GM23338 (cell line): ENCODE measurements at regions not wholly inside any gene's neighbourhood (a gene's known extent, or its start where the extent isn't known, plus 50 kb on each side); places are given as distances from the start of the nearest gene placed in this dataset.

ENCODE experiments used
- ATAC-seq: fragments of 200-7000 bp; cut with Tn5 transposase; 3 replicates; pipeline ENCODE4 v1.9.1; 2020
- DNase-seq: peaks from one replicate; pipeline ENCODE4 v3.0.0-alpha.2; 2015; ENCODE audit warnings: low spot score
- H2AFZ ChIP-seq: fragments of 200-600 bp; sonication (generic); 2 replicates; pipeline ENCODE4 v1.8.0; 2016; ENCODE audit warnings: antibody characterized with exemption, mild to moderate bottlenecking, moderate library complexity
- H3F3A ChIP-seq: fragments of 200-600 bp; sonication (generic); replicated peaks from 2 replicates; pipeline ENCODE4 v1.8.0; 2017; ENCODE audit warnings: antibody characterized with exemption, mixed run types, low read depth
- H3K27ac ChIP-seq: fragments of 200-600 bp; sonication (generic); 2 replicates; pipeline ENCODE4 v1.6.1; 2016; ENCODE audit warnings: low read depth
- H3K27me3 ChIP-seq: fragments of 200-600 bp; sonication (generic); 2 replicates; pipeline ENCODE4 v1.8.0; 2016; ENCODE audit warnings: mild to moderate bottlenecking, mixed run types, moderate library complexity; ENCODE audit not compliant: insufficient read depth
- H3K36me3 ChIP-seq: fragments of 200-600 bp; sonication (generic); 2 replicates; pipeline ENCODE4 v1.8.0; 2016; ENCODE audit warnings: mild to moderate bottlenecking; ENCODE audit not compliant: insufficient read depth
- H3K4me1 ChIP-seq: fragments of 200-600 bp; sonication (generic); 2 replicates; pipeline ENCODE4 v1.8.0; 2016; ENCODE audit warnings: mild to moderate bottlenecking, moderate library complexity; ENCODE audit not compliant: insufficient read depth
- H3K4me2 ChIP-seq: fragments of 200-600 bp; sonication (generic); 2 replicates; pipeline ENCODE4 v1.7.1; 2017; ENCODE audit warnings: mixed run types
- H3K4me3 ChIP-seq: fragments of 200-600 bp; sonication (generic); 2 replicates; pipeline ENCODE4 v1.6.1; 2016; ENCODE audit warnings: mixed run types
- H3K79me2 ChIP-seq: fragments of 200-600 bp; sonication (generic); replicated peaks from 2 replicates; pipeline ENCODE4 v1.8.0; 2017; ENCODE audit warnings: mild to moderate bottlenecking; ENCODE audit not compliant: insufficient read depth
- H3K9me2 ChIP-seq: fragments of 200-600 bp; sonication (generic); 2 replicates; pipeline ENCODE4 v1.8.0; 2017; ENCODE audit not compliant: insufficient read depth
- H4K20me1 ChIP-seq: fragments of 200-600 bp; sonication (generic); replicated peaks from 2 replicates; pipeline ENCODE4 v1.8.0; 2017; ENCODE audit warnings: mild to moderate bottlenecking; ENCODE audit not compliant: insufficient read depth
- H3K27ac Mint-ChIP-seq: 2 replicates; pipeline ENCODE4 v1.8.0; 2020; ENCODE audit warnings: inconsistent platforms, mild to moderate bottlenecking, moderate library complexity, mixed read lengths
- H3K27me3 Mint-ChIP-seq: 3 replicates; pipeline ENCODE4 v1.8.0; 2022; ENCODE audit warnings: low read depth, mild to moderate bottlenecking, moderate library complexity, mixed read lengths, inconsistent platforms; ENCODE audit not compliant: insufficient read depth, poor library complexity
- H3K36me3 Mint-ChIP-seq: 3 replicates; pipeline ENCODE4 v1.8.0; 2021; ENCODE audit warnings: low read depth, mild to moderate bottlenecking, inconsistent platforms, moderate library complexity, mixed read lengths
- H3K4me1 Mint-ChIP-seq: 3 replicates; pipeline ENCODE4 v1.8.0; 2020; ENCODE audit warnings: mild to moderate bottlenecking, inconsistent platforms, mixed read lengths
- H3K4me3 Mint-ChIP-seq: 3 replicates; pipeline ENCODE4 v1.8.0; 2021; ENCODE audit warnings: moderate library complexity, mild to moderate bottlenecking, inconsistent platforms, mixed read lengths
- H3K9me3 Mint-ChIP-seq: 3 replicates; pipeline ENCODE4 v1.8.0; 2020; ENCODE audit warnings: moderate library complexity, mild to moderate bottlenecking, inconsistent platforms, mixed read lengths
- CREB1 ChIP-seq: fragments of 250-450 bp; sonication (Bioruptor Pico); IDR thresholded peaks from 2 replicates; pipeline ENCODE4 v1.5.0; 2020; ENCODE audit warnings: low read depth, mild to moderate bottlenecking, moderate library complexity
- EZH2 ChIP-seq: fragments of 200-600 bp; sonication (generic); IDR thresholded peaks from one replicate; pipeline ENCODE4 v1.8.0; 2017; ENCODE audit warnings: antibody characterized with exemption, mild to moderate bottlenecking, low read depth; ENCODE audit not compliant: unreplicated experiment
- EZH2phosphoT487 ChIP-seq: fragments of 200-600 bp; sonication (generic); IDR thresholded peaks from one replicate; pipeline ENCODE4 v1.8.1; 2018; ENCODE audit warnings: antibody characterized with exemption; ENCODE audit not compliant: unreplicated experiment
- JUNB ChIP-seq: IDR thresholded peaks from one replicate; pipeline ENCODE4 v1.6.1; 2016; ENCODE audit warnings: antibody characterized with exemption; ENCODE audit not compliant: unreplicated experiment
- NANOG ChIP-seq: IDR thresholded peaks from 2 replicates; pipeline ENCODE4 v1.6.1; 2016; ENCODE audit warnings: antibody characterized with exemption, borderline replicate concordance
- POLR2AphosphoS5 ChIP-seq: IDR thresholded peaks from 2 replicates; pipeline ENCODE4 v1.6.1; 2016; ENCODE audit warnings: antibody characterized with exemption, low read depth
- STAT1 ChIP-seq: IDR thresholded peaks from one replicate; pipeline ENCODE4 v1.6.1; 2016; ENCODE audit warnings: antibody characterized with exemption; ENCODE audit not compliant: unreplicated experiment
- ZNF114 ChIP-seq: fragments of 250-450 bp; sonication (Bioruptor Pico); IDR thresholded peaks from 2 replicates; pipeline ENCODE4 v1.5.0; 2020; ENCODE audit warnings: mild to moderate bottlenecking, moderate library complexity
- ZNF331 ChIP-seq: fragments of 250-450 bp; sonication (Bioruptor Pico); IDR thresholded peaks from 2 replicates; pipeline ENCODE4 v1.5.0; 2020; ENCODE audit warnings: low read depth, mild to moderate bottlenecking, moderate library complexity
- TF ChIP-seq, protein P1 (sequence below): IDR thresholded peaks from 2 replicates; pipeline ENCODE4 v1.6.1; 2016; ENCODE audit warnings: antibody characterized with exemption
- TF ChIP-seq, protein P2 (sequence below): IDR thresholded peaks from one replicate; pipeline ENCODE4 v1.6.1; 2018; ENCODE audit warnings: antibody characterized with exemption; ENCODE audit not compliant: unreplicated experiment
- TF ChIP-seq, protein P3 (sequence below), 2 experiments: fragments of 200-600 bp in 1 of 2; sonication (generic) in 1 of 2; conservative IDR thresholded peaks; 2 replicates each; pipeline versions ENCODE4 v1.5.1 to v1.6.1; 2016 to 2017; ENCODE audit warnings: antibody characterized with exemption in 2 of 2, low read depth in 2 of 2, mild to moderate bottlenecking in 2 of 2, moderate library complexity in 1 of 2
- TF ChIP-seq, protein P4 (sequence below): fragments of 250-450 bp; sonication (Bioruptor Pico); IDR thresholded peaks from 2 replicates; pipeline ENCODE4 v1.5.0; 2020; ENCODE audit warnings: mild to moderate bottlenecking, moderate library complexity

DNA sequence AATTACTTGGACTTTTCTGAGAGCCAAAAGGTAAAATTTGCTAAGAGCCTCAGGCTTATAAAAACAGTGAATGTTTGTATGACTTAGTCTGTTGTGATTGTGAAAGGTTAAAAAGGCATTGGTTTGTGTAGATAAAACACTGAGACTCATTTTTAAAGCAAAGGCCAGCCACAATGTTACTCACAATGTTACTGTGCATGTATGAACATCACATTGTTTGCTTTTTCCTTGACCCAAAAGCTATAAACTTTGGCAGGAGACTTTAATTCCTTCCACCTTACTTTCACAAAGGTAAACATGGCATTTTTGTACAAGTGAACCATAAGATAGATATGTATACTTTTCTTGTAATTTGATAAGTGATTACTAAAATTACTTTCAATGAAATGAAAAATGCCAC, 70.5 kb downstream of the NPAP1 start (continued):
- TF ChIP-seq NANOG (no peak), POLR2AphosphoS5 (no peak), STAT1 (no peak)

DNA sequence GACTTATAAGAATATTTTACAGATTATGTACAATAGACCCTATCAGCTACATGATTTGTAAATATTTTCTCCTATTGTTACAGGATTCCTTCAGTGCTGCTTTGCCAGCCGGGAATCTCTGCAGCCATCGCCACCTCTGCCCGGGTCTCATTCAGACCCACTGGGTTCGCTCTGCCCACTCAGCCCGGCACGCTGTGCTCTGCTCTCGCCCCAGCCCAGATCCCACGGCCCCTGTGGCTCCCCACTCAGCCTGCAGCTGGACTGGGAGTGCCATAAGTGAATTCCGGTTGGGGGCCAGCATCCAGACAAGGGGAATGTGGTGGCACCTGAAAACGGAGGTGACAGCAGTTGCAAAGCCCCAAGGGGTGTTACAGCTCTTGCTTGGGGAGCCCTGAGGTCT, 71.8 kb downstream of the NPAP1 start:
- peaks cover 19% of the 10 kb centered on the region; the same call in 2 of the 3 replicates for H3K36me3 Mint-ChIP-seq
- Histone ChIP-seq H3K4me2 (no peak overlapping the region), H3K27me3 (no peaks in the 10 kb centered on the region), H3K4me1 (no peaks in the 10 kb centered on the region; the same call in 1 of the 2 replicates), H3K27ac (no peak overlapping the region), H4K20me1 (no peaks in the 10 kb centered on the region), H2AFZ (no peak overlapping the region), H3F3A (no peaks in the 10 kb centered on the region), H3K4me3 (no peak overlapping the region), H3K9me2 (no peaks in the 10 kb centered on the region), H3K79me2 (no peaks in the 10 kb centered on the region), H3K36me3 (no peaks in the 10 kb centered on the region)
- H3K27me3 Mint-ChIP-seq, result peaks cover 5% of the 10 kb centered on the region
- DNase-seq, result no peak
- ATAC-seq, result no peak
- H3K4me3 Mint-ChIP-seq, result no peak overlapping the region
- peaks cover 2% of the 10 kb centered on the region; the same call in 2 of the 3 replicates for H3K4me1 Mint-ChIP-seq
- TF ChIP-seq JUNB (no peak), EZH2 (no peak), ZNF331 (CRISPR knock-in tag) (no peak), NANOG (no peak), STAT1 (no peak), EZH2phosphoT487 (no peak), POLR2AphosphoS5 (no peak), ZNF114 (CRISPR knock-in tag) (no peak), CREB1 (no peak)
- TF ChIP-seq, protein P1, sequence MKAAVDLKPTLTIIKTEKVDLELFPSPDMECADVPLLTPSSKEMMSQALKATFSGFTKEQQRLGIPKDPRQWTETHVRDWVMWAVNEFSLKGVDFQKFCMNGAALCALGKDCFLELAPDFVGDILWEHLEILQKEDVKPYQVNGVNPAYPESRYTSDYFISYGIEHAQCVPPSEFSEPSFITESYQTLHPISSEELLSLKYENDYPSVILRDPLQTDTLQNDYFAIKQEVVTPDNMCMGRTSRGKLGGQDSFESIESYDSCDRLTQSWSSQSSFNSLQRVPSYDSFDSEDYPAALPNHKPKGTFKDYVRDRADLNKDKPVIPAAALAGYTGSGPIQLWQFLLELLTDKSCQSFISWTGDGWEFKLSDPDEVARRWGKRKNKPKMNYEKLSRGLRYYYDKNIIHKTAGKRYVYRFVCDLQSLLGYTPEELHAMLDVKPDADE, result no peak
- TF ChIP-seq, protein P2, sequence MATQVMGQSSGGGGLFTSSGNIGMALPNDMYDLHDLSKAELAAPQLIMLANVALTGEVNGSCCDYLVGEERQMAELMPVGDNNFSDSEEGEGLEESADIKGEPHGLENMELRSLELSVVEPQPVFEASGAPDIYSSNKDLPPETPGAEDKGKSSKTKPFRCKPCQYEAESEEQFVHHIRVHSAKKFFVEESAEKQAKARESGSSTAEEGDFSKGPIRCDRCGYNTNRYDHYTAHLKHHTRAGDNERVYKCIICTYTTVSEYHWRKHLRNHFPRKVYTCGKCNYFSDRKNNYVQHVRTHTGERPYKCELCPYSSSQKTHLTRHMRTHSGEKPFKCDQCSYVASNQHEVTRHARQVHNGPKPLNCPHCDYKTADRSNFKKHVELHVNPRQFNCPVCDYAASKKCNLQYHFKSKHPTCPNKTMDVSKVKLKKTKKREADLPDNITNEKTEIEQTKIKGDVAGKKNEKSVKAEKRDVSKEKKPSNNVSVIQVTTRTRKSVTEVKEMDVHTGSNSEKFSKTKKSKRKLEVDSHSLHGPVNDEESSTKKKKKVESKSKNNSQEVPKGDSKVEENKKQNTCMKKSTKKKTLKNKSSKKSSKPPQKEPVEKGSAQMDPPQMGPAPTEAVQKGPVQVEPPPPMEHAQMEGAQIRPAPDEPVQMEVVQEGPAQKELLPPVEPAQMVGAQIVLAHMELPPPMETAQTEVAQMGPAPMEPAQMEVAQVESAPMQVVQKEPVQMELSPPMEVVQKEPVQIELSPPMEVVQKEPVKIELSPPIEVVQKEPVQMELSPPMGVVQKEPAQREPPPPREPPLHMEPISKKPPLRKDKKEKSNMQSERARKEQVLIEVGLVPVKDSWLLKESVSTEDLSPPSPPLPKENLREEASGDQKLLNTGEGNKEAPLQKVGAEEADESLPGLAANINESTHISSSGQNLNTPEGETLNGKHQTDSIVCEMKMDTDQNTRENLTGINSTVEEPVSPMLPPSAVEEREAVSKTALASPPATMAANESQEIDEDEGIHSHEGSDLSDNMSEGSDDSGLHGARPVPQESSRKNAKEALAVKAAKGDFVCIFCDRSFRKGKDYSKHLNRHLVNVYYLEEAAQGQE, result no peak
- TF ChIP-seq, protein P3, sequence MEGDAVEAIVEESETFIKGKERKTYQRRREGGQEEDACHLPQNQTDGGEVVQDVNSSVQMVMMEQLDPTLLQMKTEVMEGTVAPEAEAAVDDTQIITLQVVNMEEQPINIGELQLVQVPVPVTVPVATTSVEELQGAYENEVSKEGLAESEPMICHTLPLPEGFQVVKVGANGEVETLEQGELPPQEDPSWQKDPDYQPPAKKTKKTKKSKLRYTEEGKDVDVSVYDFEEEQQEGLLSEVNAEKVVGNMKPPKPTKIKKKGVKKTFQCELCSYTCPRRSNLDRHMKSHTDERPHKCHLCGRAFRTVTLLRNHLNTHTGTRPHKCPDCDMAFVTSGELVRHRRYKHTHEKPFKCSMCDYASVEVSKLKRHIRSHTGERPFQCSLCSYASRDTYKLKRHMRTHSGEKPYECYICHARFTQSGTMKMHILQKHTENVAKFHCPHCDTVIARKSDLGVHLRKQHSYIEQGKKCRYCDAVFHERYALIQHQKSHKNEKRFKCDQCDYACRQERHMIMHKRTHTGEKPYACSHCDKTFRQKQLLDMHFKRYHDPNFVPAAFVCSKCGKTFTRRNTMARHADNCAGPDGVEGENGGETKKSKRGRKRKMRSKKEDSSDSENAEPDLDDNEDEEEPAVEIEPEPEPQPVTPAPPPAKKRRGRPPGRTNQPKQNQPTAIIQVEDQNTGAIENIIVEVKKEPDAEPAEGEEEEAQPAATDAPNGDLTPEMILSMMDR (conservative IDR thresholded peaks at IDR 0.05; ENCODE audit: low read depth in 2 of 2), result no peak
- TF ChIP-seq, protein P4, sequence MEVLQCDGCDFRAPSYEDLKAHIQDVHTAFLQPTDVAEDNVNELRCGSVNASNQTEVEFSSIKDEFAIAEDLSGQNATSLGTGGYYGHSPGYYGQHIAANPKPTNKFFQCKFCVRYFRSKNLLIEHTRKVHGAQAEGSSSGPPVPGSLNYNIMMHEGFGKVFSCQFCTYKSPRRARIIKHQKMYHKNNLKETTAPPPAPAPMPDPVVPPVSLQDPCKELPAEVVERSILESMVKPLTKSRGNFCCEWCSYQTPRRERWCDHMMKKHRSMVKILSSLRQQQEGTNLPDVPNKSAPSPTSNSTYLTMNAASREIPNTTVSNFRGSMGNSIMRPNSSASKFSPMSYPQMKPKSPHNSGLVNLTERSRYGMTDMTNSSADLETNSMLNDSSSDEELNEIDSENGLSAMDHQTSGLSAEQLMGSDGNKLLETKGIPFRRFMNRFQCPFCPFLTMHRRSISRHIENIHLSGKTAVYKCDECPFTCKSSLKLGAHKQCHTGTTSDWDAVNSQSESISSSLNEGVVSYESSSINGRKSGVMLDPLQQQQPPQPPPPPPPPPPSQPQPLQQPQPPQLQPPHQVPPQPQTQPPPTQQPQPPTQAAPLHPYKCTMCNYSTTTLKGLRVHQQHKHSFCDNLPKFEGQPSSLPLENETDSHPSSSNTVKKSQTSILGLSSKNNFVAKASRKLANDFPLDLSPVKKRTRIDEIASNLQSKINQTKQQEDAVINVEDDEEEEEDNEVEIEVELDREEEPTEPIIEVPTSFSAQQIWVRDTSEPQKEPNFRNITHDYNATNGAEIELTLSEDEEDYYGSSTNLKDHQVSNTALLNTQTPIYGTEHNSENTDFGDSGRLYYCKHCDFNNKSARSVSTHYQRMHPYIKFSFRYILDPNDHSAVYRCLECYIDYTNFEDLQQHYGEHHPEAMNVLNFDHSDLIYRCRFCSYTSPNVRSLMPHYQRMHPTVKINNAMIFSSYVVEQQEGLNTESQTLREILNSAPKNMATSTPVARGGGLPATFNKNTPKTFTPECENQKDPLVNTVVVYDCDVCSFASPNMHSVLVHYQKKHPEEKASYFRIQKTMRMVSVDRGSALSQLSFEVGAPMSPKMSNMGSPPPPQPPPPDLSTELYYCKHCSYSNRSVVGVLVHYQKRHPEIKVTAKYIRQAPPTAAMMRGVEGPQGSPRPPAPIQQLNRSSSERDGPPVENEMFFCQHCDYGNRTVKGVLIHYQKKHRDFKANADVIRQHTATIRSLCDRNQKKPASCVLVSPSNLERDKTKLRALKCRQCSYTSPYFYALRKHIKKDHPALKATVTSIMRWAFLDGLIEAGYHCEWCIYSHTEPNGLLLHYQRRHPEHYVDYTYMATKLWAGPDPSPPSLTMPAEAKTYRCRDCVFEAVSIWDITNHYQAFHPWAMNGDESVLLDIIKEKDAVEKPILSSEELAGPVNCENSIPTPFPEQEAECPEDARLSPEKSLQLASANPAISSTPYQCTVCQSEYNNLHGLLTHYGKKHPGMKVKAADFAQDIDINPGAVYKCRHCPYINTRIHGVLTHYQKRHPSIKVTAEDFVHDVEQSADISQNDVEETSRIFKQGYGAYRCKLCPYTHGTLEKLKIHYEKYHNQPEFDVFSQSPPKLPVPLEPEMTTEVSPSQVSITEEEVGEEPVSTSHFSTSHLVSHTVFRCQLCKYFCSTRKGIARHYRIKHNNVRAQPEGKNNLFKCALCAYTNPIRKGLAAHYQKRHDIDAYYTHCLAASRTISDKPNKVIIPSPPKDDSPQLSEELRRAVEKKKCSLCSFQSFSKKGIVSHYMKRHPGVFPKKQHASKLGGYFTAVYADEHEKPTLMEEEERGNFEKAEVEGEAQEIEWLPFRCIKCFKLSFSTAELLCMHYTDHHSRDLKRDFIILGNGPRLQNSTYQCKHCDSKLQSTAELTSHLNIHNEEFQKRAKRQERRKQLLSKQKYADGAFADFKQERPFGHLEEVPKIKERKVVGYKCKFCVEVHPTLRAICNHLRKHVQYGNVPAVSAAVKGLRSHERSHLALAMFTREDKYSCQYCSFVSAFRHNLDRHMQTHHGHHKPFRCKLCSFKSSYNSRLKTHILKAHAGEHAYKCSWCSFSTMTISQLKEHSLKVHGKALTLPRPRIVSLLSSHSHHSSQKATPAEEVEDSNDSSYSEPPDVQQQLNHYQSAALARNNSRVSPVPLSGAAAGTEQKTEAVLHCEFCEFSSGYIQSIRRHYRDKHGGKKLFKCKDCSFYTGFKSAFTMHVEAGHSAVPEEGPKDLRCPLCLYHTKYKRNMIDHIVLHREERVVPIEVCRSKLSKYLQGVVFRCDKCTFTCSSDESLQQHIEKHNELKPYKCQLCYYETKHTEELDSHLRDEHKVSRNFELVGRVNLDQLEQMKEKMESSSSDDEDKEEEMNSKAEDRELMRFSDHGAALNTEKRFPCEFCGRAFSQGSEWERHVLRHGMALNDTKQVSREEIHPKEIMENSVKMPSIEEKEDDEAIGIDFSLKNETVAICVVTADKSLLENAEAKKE (CRISPR knock-in tag), result no peak
- peaks cover 52% of the 10 kb centered on the region for H3K9me3 Mint-ChIP-seq
- H3K27ac Mint-ChIP-seq, result no peak overlapping the region
